ENCODE measurements at regions not wholly inside any gene's neighbourhood (a gene's known extent, or its start where the extent isn't known, plus 50 kb on each side); places are given as distances from the start of the nearest gene placed in this dataset.

GRCh38 chr7:118684796-118685195, 460.3 kb downstream of the ANKRD7 start:
- TF ChIP-seq, protein P1, sequence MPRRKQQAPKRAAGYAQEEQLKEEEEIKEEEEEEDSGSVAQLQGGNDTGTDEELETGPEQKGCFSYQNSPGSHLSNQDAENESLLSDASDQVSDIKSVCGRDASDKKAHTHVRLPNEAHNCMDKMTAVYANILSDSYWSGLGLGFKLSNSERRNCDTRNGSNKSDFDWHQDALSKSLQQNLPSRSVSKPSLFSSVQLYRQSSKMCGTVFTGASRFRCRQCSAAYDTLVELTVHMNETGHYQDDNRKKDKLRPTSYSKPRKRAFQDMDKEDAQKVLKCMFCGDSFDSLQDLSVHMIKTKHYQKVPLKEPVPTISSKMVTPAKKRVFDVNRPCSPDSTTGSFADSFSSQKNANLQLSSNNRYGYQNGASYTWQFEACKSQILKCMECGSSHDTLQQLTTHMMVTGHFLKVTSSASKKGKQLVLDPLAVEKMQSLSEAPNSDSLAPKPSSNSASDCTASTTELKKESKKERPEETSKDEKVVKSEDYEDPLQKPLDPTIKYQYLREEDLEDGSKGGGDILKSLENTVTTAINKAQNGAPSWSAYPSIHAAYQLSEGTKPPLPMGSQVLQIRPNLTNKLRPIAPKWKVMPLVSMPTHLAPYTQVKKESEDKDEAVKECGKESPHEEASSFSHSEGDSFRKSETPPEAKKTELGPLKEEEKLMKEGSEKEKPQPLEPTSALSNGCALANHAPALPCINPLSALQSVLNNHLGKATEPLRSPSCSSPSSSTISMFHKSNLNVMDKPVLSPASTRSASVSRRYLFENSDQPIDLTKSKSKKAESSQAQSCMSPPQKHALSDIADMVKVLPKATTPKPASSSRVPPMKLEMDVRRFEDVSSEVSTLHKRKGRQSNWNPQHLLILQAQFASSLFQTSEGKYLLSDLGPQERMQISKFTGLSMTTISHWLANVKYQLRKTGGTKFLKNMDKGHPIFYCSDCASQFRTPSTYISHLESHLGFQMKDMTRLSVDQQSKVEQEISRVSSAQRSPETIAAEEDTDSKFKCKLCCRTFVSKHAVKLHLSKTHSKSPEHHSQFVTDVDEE (CRISPR knock-in tag; IDR thresholded peaks at IDR 0.05) = no peak
- no peak for TF ChIP-seq TOX (CRISPR knock-in tag; IDR thresholded peaks at IDR 0.05; ENCODE audit: borderline replicate concordance)
- no peak for TF ChIP-seq BACH2 (CRISPR knock-in tag; IDR thresholded peaks at IDR 0.05; ENCODE audit: borderline replicate concordance)
- TF ChIP-seq SNAI2 (CRISPR knock-in tag; IDR thresholded peaks at IDR 0.05) = no peak
- TF ChIP-seq CREB5 (CRISPR knock-in tag; IDR thresholded peaks at IDR 0.05; ENCODE audit: low read depth) = no peak
- TF ChIP-seq ZC3H10 (CRISPR knock-in tag; IDR thresholded peaks at IDR 0.05) = no peak
- TF ChIP-seq ZNF8 (CRISPR knock-in tag; IDR thresholded peaks at IDR 0.05) = no peak
- no peak for TF ChIP-seq ZNF70 (CRISPR knock-in tag; IDR thresholded peaks at IDR 0.05)
- TF ChIP-seq ZFP30 (CRISPR knock-in tag; IDR thresholded peaks at IDR 0.05) = no peak
- TF ChIP-seq GLIS3 (CRISPR knock-in tag; IDR thresholded peaks at IDR 0.05) = no peak
- TF ChIP-seq PATZ1 (CRISPR knock-in tag; IDR thresholded peaks at IDR 0.05; ENCODE audit: borderline replicate concordance) = no peak
- TF ChIP-seq ESRRG (CRISPR knock-in tag; IDR thresholded peaks at IDR 0.05) = no peak
- no peak for TF ChIP-seq CSDC2 (CRISPR knock-in tag; IDR thresholded peaks at IDR 0.05)
- no peak for ATAC-seq

- ATAC-seq = no peak
- TF ChIP-seq CREB5 (CRISPR knock-in tag; IDR thresholded peaks at IDR 0.05; ENCODE audit: low read depth) = no peak
- TF ChIP-seq OSR1 (CRISPR knock-in tag; IDR thresholded peaks at IDR 0.05) = no peak
- no peak for TF ChIP-seq TOX (CRISPR knock-in tag; IDR thresholded peaks at IDR 0.05; ENCODE audit: borderline replicate concordance)
- TF ChIP-seq ZFP3 (CRISPR knock-in tag; IDR thresholded peaks at IDR 0.05) = no peak
- no peak for TF ChIP-seq ZNF70 (CRISPR knock-in tag; IDR thresholded peaks at IDR 0.05)
- TF ChIP-seq PPARA (CRISPR knock-in tag; IDR thresholded peaks at IDR 0.05; ENCODE audit: borderline replicate concordance) = no peak
- TF ChIP-seq RARB (CRISPR knock-in tag; IDR thresholded peaks at IDR 0.05) = no peak
- TF ChIP-seq ESRRG (CRISPR knock-in tag; IDR thresholded peaks at IDR 0.05) = no peak
- no peak for TF ChIP-seq BACH2 (CRISPR knock-in tag; IDR thresholded peaks at IDR 0.05; ENCODE audit: borderline replicate concordance)
- TF ChIP-seq SNAI2 (CRISPR knock-in tag; IDR thresholded peaks at IDR 0.05) = no peak
- no peak for TF ChIP-seq ARNTL (CRISPR knock-in tag; IDR thresholded peaks at IDR 0.05; ENCODE audit: borderline replicate concordance, low read depth)
- no peak for TF ChIP-seq TCF4 (CRISPR knock-in tag; IDR thresholded peaks at IDR 0.05; ENCODE audit: borderline replicate concordance)
- TF ChIP-seq, protein P1 (CRISPR knock-in tag; IDR thresholded peaks at IDR 0.05) = no peak
Observed at GRCh38 chr7:118689403-118689802, 464.9 kb downstream of the ANKRD7 start.

DNA sequence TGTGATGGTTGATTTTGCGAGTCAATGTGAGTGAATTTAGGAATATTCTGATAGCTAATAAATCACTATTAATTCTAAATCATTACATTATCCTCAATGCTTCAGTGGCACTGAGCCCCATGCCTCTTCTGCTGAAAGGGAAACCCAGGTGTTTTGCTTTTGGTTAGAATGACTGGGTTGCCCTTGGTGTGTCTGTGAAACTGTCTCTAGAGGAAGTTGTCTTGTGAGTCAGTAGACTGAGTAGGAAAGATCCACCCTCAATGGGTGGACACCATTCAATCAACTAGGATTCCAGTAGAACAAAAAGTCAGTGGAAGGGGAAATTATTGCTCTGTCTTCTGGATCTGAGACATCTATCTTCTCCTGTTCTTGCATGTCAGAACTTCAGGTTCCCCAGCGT, 472.4 kb downstream of the ANKRD7 start:
- TF ChIP-seq, protein P2, sequence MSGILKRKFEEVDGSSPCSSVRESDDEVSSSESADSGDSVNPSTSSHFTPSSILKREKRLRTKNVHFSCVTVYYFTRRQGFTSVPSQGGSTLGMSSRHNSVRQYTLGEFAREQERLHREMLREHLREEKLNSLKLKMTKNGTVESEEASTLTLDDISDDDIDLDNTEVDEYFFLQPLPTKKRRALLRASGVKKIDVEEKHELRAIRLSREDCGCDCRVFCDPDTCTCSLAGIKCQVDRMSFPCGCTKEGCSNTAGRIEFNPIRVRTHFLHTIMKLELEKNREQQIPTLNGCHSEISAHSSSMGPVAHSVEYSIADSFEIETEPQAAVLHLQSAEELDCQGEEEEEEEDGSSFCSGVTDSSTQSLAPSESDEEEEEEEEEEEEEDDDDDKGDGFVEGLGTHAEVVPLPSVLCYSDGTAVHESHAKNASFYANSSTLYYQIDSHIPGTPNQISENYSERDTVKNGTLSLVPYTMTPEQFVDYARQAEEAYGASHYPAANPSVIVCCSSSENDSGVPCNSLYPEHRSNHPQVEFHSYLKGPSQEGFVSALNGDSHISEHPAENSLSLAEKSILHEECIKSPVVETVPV (CRISPR knock-in tag; IDR thresholded peaks at IDR 0.05) = no peak
- no peak for TF ChIP-seq PPARA (CRISPR knock-in tag; IDR thresholded peaks at IDR 0.05; ENCODE audit: borderline replicate concordance)
- no peak for TF ChIP-seq PATZ1 (CRISPR knock-in tag; IDR thresholded peaks at IDR 0.05; ENCODE audit: borderline replicate concordance)
- TF ChIP-seq BACH2 (CRISPR knock-in tag; IDR thresholded peaks at IDR 0.05; ENCODE audit: borderline replicate concordance) = no peak
- no peak for TF ChIP-seq ARNTL (CRISPR knock-in tag; IDR thresholded peaks at IDR 0.05; ENCODE audit: borderline replicate concordance, low read depth)
- ATAC-seq = no peak

All from SK-N-SH treated with all-trans-retinoic acid at 6 μM for 48 hours (cell line).